HG03521 (cell line): ENCODE measurements at regions not wholly inside any gene's neighbourhood (a gene's known extent, or its start where the extent isn't known, plus 50 kb on each side); places are given as distances from the start of the nearest gene placed in this dataset.

Experiments used
- ATAC-seq: cut with Tn5 transposase; IDR thresholded peaks from one replicate; pipeline ENCODE4 v1.9.1; 2021; ENCODE audit warnings: mild to moderate bottlenecking, moderate library complexity; ENCODE audit not compliant: unreplicated experiment

DNA sequence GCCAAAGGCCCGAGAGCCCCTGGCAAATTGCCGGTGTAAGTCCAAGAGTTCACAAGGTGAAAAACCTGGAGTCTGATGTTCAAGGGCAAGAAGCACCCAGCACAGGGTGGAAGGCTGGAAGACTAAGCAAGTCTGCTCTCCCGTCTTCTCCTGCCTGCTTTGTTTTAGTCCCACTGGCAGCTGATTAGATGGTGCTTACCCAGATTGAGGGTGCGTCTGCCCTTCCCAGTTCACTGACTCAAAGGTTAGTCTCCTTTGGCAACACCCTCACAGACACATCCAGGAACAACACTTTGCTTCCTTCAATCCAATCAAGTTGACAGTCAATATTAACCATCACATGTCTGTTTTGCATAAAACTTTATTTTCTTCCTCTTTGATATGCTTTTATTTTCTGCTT is 157.4 kb downstream of the HS3ST1 start:
- no peak for ATAC-seq

DNA sequence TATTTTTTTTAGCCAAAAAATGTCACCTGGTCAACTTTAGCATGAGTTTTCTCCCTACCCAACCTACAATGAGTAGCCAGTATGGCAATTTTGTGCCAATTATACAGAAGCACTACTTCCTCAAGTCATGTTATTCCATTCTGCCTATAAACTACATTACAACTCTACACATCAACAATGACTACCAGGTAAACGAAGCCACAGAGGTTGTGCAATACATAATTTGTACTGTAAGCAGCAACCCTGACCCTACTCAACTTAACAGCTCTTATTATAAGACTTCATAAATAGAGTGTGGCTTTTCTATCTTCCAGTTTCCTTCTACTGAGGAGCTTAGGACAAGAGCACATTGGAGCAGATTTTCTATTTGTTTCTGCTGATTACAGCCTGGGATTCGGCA is 160.5 kb downstream of the HS3ST1 start:
- no peak for ATAC-seq

DNA sequence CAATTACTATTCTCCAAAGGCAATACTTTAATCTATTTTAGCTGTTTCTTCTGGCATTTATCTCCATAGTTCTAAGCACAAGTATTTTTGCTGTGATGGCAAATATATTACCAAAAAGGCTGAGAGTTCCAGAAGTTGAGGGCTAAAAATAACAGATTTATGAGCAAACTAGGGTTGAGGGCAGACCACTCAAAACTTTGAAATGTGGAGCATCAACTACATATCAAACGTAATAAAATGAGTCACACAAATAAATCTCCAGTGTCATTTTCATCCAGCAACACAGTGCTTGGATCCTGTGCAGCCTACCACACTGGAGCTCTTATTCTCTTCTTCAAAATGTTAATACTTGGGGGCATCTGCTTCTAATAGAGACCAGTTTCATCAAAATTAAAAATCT is 163.9 kb downstream of the HS3ST1 start:
- ATAC-seq = no peak

DNA sequence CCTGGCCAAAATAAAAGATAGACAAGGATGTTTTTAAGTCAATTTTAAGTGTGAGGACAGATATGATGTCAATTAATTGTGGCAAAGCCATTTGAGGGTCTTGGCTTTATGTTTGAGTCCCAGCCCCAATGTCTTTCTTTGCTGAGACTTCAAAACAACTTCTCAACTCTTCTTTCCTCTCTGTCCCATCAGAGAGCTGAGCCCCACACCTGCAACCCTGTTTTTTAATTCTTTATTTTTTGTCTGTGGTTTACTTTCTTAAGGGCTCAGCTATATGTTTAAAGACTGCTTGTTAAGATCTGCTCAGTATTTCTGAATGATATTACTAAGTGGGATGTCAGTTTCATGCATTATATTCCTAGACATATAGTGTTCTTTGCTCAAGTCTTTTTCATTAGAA is 164.3 kb downstream of the HS3ST1 start:
- ATAC-seq = no peak

DNA sequence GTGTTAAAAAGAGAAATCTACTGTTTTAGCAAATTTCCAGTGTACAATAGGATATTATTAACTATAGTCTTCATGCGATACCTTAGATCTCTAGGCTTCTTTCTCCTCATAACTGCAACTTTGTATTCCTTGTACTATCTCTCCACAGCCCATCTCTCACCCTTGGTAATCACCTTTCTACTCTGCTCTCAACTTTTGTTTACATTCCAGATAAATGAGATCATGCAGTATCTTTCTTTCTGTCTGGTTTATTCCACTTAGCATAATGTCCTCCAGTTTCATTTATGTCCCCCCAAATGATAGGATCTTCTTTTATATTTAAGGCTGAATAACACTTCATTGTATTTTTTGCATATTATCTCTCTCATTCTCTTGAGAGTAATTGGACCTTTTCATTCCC is 165.5 kb downstream of the HS3ST1 start:
- ATAC-seq = no peak

DNA sequence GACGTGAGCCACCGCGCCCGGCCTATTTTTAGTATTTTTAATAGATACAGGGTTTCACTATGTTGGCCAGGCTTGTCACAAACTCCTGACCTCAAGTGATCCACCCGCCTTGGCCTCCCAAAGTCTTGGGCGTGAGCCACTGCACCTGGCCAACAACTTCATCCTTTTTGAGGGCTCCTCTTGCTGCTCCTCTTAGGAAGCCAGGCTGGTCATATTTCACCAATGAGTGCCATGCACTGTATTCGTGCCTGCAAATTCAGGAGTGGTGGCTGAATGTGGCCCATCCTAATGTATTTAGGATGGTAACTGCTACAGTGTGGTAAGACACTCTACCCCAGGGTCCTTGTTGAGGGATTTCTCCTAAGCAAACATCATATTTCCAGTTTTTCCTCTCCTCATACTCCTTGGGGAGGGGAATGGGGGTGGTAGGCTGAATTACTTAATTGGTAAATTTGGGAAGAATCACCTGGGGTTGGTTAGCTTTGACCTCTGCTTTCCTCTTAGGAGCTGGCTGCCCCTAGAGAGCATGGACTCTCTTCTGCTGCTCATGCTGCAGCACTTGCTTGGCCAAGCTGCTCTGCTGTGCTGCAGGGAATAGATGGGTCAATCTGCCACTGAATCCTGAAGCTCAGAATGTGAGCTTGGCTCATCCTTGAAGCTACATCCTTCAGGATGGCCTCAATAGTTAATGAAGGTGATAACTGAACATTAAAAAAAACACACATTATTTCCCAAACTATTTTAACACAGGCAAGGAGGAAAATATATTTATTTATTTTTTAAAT is 167.4 kb downstream of the HS3ST1 start:
- ATAC-seq = no peak

DNA sequence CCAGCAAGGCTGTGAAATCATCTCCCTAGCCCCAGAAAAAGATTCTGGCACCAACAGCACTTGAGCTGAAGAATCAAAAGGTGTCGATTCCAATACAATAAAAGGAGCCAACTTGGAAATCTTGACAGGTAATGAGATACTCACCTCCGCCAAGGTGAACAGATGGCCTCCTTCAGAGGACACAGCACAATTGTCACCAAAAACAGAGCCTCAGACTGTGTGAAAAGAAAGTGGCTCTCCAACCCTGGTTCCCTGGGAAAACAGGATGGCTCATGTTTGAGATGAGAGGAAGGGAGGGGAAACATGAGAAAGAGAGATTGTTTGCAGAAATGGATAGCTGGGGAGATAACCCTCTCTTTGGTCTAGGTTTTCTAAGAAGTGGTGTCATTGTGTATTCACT is 168.9 kb downstream of the HS3ST1 start:
- ATAC-seq = no peak

DNA sequence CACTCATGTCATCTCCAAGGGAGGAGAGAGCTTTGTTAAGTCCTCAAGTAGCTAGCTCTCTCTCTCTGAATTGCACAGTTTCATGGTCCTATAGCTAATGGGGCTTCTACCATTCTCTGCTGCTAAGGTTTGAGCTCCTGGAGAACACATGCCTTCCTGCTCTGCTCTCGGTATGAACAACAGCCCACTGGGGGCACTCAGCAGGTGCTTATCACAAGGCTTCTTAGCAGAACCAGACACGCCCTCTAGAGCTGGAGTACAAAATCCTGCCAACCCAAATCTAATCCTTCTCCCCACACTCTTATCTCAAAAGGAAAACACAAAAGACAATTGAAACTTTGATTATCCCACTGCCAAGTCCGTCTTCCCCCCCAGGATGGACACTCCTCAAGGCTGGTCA is 176.5 kb downstream of the HS3ST1 start:
- ATAC-seq = no peak

DNA sequence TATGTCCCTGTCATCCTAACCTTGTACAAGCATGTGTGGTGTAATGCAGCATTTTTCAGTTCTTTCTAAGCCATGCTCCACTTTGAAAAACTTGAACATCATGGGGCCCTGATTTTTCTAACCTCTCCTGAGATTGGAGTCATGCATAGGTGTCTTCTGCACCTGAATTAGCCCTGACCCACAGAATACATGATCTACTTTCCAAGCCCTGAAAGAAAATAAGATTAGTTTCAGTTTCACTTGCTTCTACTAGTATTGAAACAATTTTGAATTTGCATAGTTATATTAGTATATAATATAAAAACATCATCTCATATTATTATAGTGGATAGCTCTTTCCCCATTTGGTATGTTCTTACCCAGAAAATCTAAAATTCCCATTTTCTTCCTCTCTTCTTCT is 178.2 kb downstream of the HS3ST1 start:
- ATAC-seq = no peak

DNA sequence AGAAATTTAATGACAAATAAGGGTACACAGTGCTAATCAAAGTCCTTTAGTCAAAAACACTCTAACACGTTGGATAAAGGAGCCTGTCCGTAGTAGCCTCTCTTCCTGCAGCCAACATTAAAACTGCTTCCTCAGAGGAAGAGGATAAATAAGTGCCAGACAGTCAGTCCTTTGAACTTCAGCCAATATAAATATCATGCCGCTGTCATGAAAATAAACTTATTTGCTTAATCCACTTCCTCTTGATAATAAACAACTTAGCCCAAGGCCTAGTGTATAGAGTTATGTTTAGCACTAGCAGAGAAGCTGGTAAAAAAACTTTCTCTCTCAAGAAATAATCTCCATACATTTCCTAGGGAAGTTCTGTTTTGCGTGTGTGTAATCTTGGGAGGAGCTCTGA is 196.7 kb downstream of the HS3ST1 start:
- no peak for ATAC-seq

DNA sequence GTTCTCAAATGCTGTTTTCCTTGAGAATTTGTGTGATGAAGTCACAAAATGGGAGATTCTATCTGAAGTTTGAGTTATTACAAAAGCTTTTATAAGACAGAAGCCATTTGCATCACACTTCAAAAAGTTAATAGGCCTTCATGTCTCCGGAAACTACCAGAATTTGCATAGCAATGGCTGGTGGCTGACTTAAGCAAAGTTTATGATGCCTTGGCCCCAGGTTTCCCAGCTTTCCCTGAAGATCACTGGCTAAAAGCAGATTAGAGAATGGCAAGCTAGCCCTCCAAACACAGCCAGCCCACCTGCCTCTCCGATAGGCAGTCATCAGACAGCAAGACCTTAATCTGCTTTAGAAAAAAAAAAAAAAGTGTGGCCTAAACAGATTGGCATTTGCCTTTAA is 197.8 kb downstream of the HS3ST1 start:
- ATAC-seq = no peak

DNA sequence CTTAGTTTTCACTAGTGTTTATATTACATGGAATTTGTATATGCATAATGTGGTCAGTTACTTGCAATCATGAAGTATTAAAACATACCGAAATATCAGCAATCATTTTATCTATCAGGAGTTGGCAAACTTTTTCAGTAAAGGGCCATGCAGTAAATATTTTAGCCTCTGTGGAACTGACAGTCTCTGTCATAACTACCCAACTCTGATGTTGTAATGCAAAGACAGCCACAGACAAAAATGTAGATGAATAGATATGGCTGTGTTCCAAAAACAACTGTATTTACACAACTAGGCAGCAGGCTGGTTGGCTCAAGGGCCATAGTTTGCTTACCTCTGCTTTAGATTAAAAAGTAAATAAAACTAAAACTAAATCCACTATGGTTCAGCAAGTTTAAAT is 200.2 kb downstream of the HS3ST1 start:
- no peak for ATAC-seq

DNA sequence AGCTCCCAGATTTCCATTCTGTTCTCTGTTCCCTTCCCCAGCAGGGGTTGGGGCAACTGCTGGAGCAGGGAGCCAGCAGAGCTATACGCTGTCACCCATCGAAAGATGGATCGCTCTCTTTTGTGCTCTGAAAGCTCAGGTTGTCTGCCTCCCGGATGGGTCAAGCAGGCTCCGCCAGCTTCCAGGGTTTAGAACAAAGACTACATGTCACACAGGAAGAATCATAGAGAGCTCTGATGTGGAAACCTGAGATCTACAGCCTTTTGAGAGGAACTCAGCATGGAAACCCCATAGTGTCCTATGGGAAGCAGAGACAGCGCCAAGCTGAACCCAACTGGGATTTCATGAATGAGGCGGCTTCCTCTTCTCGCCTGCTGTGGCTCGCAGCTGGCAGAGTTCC is 205.4 kb downstream of the HS3ST1 start:
- no peak for ATAC-seq

DNA sequence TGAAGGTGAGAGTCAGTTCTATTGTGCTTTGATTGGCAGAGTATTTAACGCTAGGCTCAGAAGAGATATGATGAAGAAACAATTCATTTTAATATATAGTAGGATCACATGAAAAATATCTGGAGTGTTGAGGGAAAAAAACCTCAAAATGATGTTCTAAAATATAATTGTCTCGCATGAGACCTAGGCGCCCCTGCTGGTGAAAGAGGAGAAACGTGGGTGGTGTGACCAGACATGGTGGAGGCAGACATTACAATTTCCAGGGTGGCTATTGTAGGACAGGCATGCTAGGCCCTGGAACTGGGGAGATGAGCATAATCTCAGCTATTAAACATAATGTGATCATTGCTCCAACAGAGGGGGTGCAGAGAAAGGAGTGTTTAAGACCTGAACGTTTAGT is 210.0 kb downstream of the HS3ST1 start:
- no peak for ATAC-seq

DNA sequence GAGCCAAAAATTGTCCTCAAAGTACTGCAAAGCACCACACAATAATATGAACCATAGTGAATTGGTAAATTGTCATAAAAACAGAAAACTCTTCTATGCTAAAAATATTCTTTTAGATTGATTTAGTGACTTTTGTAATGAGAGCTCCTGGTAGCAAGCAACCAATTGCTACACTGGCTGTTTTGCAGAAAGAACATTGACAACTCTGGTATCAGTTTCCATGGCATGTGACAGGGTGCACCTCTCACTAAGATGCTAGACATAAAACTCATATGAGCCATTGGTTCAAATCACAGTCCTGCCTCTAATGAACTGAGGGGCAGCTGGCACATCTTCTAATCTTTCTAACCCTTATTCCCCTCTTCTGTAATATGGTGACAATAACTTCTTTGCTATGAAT is 212.2 kb downstream of the HS3ST1 start:
- no peak for ATAC-seq

DNA sequence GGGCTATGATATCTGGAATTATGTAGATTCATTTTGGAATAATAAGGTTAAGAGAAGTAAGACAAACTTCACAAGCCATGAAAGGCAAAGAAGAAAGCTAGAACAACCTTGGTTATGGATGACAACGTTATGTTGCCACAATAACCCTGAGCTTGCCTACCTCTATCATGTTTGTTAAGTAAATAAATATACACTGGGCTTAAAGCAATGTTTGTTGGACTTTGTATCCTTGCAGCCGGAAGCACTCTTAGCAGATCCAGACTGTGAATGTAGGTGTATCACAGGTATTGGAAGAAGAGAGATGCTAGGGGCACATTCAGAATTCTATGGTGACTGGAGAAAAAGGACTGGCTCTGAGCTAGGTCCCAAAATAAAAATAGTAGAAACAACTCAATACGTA is 214.4 kb downstream of the HS3ST1 start:
- no peak for ATAC-seq

DNA sequence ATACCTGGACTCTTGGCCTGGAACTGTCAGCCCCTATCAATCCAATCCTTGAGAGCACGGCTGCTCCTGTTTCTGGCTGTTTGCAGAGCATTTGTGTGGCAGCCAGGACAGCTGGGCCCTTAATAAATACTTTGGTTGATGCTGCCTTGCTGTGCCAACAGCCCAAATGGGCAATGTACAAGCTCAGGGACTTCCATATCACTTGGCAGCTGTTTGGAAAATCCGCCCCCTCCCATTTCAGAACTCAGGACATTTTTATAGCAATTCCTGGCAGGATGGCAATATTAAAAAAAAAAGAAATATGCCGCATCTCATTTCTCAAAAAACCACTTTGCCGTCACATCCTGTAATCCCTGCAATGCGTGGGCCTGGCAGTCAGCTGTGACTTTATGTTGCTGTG is 218.9 kb downstream of the HS3ST1 start:
- no peak for ATAC-seq

DNA sequence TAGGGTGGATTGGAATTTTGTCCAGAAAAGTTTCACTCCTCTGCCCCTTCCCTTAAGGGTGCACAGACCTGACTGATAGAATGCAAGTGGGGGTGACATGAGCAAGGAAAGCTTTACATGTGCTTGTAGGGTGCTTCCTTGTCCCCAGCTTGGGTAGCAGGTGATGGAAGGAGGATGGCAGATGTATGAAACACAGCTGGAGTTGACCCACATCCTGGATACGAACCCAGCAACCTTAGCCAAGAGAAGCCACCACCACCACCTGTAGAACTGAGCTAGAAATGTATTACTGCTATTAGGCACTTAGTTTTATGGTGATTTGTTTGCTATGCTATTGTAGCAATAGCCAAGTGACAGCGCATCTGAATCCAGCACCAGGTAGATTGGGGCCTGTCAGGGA is 227.4 kb downstream of the HS3ST1 start:
- ATAC-seq = no peak

DNA sequence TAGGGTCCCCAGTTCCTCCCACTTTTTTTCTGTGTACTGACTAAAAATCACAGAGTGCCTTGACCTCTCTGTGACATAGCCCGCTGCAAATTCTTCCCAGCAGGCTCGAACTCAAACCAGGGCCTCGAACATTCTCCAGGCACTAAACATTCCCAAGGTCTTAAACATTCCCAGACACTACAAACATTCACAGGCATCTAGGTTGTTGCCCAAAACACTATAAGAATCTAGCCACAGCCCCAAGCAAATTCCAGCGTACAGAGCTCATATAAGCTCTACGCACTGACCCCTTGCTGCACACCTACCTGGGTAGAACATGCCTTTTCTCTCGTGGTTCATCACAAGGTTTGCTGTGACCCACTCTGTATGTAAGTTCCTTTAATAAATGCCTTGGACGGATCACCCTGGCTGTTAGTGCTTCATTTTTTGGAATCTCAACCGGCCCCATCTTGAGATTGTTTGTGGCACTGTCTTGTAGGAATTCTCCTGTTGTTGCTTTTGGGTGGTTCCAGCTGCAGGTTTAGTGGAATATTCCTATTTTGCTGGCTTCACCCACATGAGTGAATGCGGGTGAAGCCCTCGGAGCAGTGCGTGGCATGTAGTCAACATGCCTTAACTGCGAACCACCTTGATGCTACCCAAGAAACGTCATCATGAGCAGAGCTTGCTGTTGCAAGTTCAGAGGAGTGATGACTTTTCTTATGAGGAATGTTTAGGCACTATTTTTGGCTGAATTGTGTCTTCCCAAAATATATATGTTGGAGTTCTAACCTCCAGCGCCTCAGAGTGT is 230.0 kb downstream of the HS3ST1 start:
- ATAC-seq = no peak

DNA sequence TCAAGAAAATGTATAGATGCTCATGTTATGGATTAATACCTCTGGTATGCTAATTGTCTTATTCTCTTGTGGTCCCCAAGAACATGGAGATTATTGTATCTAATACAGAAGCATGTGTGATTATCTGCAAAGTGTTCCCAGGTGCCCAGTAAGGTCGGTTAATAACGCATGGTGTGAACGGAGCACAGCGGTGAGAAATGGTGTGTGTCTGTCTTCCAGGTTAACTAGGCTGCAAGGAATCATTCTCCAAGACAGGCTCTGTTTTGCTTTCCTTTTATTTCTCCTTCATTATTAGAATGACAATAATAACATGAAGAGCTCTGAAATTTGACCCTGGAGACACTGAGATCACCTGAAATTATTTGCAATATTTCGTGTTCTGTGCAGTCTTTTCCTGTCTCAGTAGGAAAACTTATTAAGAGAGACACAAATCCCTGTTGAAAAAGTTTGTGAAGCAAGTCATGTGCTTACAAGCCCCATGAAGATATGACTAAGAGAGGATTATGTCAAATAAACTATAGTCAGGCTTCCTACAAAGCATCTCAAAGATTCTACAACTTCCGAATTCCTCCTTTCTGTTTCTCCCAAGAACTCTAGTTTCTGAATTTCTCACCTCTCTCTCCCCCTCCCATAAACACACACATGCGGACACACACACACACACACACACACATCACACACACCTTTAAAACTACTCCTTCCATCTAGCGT is 230.9 kb downstream of the HS3ST1 start:
- no peak for ATAC-seq

DNA sequence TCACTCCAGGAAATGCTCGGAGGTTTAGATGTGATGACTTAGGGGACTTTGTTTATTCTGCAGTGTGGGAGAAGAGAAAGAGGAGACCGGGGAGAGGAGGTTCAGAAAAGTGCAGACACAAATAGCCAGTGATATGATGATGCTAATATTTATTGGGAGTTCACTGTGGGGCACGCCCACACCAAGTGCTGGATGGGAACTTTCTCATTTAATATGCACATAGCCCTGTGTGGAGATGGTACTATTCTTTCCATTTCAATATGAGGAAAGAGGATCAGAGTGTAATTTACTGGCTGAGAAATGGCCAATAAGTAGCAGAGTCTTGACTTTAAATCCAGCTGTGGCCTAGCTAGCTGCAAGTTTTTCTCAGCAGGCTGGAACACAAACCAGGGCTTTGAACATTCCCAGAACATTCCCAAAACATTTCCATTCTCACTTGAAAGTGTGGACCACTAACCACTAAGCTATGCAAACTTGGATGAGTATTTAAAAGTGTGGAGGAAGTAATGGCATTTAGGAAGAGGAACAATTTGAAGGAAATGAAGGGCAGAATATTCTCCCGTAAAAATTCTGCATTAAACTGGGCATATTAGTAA is 231.7 kb downstream of the HS3ST1 start:
- ATAC-seq = no peak

DNA sequence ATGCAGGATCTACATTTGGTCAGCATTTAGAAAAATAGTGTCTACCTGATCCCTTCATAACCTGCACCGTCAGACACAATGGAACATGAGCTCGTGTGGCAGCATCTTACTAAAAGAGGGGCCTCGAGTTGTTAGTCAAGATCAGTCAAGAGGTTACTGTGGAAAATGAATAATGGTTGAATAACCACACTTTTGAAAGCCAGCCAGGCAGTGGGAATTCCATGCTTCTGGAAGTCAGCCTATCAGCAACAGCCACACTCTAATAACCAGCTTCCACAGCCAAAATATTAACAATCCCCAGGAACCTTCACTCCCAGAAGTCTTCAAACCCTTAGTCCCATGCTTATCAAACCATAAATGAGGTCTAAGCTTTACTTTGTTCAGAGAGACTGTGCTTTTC is 234.3 kb downstream of the HS3ST1 start:
- ATAC-seq = no peak
